Fibroblast of peridontal ligament (primary cell): ENCODE measurements at regions not wholly inside any gene's neighbourhood (a gene's known extent, or its start where the extent isn't known, plus 50 kb on each side); places are given as distances from the start of the nearest gene placed in this dataset.
"Not testable (repeated sequence)": the region's sequence is repeated elsewhere in the genome, so short reads cannot be mapped to it uniquely, and the experiment has no call there.

Source experiments
- DNase-seq: peaks from one replicate; pipeline ENCODE4 v3.0.0-alpha.2; 2010; ENCODE audit errors: extremely low read depth

GRCh38 chr9:39566782-39567181 lies 211.3 kb downstream of the SPATA31A1 start:
- DNase-seq: not testable (repeated sequence)

GRCh38 chr9:39567396-39567795 lies 211.9 kb downstream of the SPATA31A1 start:
- DNase-seq: not testable (repeated sequence)

GRCh38 chr9:39568900-39569299 lies 213.4 kb downstream of the SPATA31A1 start:
- DNase-seq: not testable (repeated sequence)

GRCh38 chr9:39573024-39574022 lies 217.9 kb downstream of the SPATA31A1 start:
- DNase-seq: not testable (repeated sequence)

GRCh38 chr9:39579000-39579399 lies 223.5 kb downstream of the SPATA31A1 start:
- not testable (repeated sequence) for DNase-seq

- not testable (repeated sequence) for DNase-seq
These were observed 225.8 kb downstream of the SPATA31A1 start for GRCh38 chr9:39581296-39581695.

- DNase-seq: not testable (repeated sequence)
These were observed 227.4 kb downstream of the SPATA31A1 start for GRCh38 chr9:39582677-39583412.

GRCh38 chr9:39583413-39583747 lies 227.9 kb downstream of the SPATA31A1 start:
- DNase-seq: not testable (repeated sequence)

- not testable (repeated sequence) for DNase-seq
These were observed 229.8 kb downstream of the SPATA31A1 start for GRCh38 chr9:39585233-39585632.

GRCh38 chr9:39587844-39588499 lies 232.5 kb downstream of the SPATA31A1 start:
- DNase-seq: no peak

- no peak for DNase-seq
These were observed 233.2 kb downstream of the SPATA31A1 start for GRCh38 chr9:39588500-39589137.

- not testable (repeated sequence) for DNase-seq
These were observed 248.6 kb downstream of the SPATA31A1 start for GRCh38 chr9:39604089-39604488.

GRCh38 chr9:39611449-39612231 lies 256.2 kb downstream of the SPATA31A1 start:
- DNase-seq: not testable (repeated sequence)

- DNase-seq: not testable (repeated sequence)
These were observed 261.0 kb downstream of the SPATA31A1 start for GRCh38 chr9:39616480-39616879.

- DNase-seq: not testable (repeated sequence)
These were observed 268.6 kb downstream of the SPATA31A1 start for GRCh38 chr9:39624048-39624447.

- DNase-seq: not testable (repeated sequence)
These were observed 276.6 kb downstream of the SPATA31A1 start for GRCh38 chr9:39632071-39632470.

GRCh38 chr9:39649029-39649428 lies 293.6 kb downstream of the SPATA31A1 start:
- not testable (repeated sequence) for DNase-seq

GRCh38 chr9:39656960-39657603 lies 301.6 kb downstream of the SPATA31A1 start:
- not testable (repeated sequence) for DNase-seq

GRCh38 chr9:39663020-39663419 lies 307.6 kb downstream of the SPATA31A1 start:
- not testable (repeated sequence) for DNase-seq

GRCh38 chr9:39663713-39664112 lies 308.2 kb downstream of the SPATA31A1 start:
- DNase-seq: not testable (repeated sequence)
